OCI-LY7 (cell line): ENCODE measurements at regions not wholly inside any gene's neighbourhood (a gene's known extent, or its start where the extent isn't known, plus 50 kb on each side); places are given as distances from the start of the nearest gene placed in this dataset.

Experiments used
- CTCF ChIP-seq: fragments of 200-600 bp; sonication (generic); conservative IDR thresholded peaks from 2 replicates; pipeline ENCODE4 v1.5.1; 2014; ENCODE audit warnings: mild to moderate bottlenecking, antibody characterized with exemption, low read length, moderate library complexity, mixed read lengths
- EZH2phosphoT487 ChIP-seq: fragments of 200-600 bp; sonication (generic); IDR thresholded peaks from 2 replicates; pipeline ENCODE4 v1.6.1; 2018; ENCODE audit warnings: low read depth, borderline replicate concordance, mild to moderate bottlenecking, mixed run types, antibody characterized with exemption, low read length, moderate library complexity, mixed read lengths

- TF ChIP-seq CTCF: no peak
- no peak for TF ChIP-seq EZH2phosphoT487
Measured at GRCh38 chr3:14282706-14283075, 104.1 kb downstream of the LSM3 start.
